ENCODE measurements at regions not wholly inside any gene's neighbourhood (a gene's known extent, or its start where the extent isn't known, plus 50 kb on each side); places are given as distances from the start of the nearest gene placed in this dataset.

DNA sequence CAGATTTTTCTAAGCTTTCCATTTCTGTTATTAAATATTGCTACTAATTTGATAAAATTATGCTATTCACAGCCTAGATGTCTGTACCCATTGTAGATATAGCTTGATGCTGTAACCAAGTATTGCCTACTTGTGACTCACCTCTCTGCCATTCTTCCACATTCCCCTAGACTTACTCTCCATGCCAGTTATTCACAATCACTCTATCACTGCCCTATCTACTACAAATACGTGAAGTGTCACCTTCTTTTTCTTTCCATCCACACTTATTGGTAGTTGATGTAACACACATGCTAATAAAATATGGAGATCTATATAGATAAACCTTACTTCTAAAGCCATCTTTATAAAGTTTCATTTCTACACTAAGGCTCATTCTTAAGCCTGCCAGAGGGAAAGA lies 179.4 kb upstream of the PACRGL start:
- H3K27me3 ChIP-seq (replicated peaks; ENCODE audit: control insufficient read depth, insufficient read depth, low read length) = no peaks in the 10 kb centered on the region
- H3K36me3 ChIP-seq (ENCODE audit: control insufficient read depth, insufficient read depth, low read length) = no peaks in the 10 kb centered on the region
- no peak for DNase-seq (ENCODE audit: extremely low read depth, insufficient read length)
- H3K4me3 ChIP-seq (replicated peaks; ENCODE audit: low read depth, low read length) = no peak overlapping the region
- TF ChIP-seq, protein P1, sequence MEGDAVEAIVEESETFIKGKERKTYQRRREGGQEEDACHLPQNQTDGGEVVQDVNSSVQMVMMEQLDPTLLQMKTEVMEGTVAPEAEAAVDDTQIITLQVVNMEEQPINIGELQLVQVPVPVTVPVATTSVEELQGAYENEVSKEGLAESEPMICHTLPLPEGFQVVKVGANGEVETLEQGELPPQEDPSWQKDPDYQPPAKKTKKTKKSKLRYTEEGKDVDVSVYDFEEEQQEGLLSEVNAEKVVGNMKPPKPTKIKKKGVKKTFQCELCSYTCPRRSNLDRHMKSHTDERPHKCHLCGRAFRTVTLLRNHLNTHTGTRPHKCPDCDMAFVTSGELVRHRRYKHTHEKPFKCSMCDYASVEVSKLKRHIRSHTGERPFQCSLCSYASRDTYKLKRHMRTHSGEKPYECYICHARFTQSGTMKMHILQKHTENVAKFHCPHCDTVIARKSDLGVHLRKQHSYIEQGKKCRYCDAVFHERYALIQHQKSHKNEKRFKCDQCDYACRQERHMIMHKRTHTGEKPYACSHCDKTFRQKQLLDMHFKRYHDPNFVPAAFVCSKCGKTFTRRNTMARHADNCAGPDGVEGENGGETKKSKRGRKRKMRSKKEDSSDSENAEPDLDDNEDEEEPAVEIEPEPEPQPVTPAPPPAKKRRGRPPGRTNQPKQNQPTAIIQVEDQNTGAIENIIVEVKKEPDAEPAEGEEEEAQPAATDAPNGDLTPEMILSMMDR (IDR thresholded peaks at IDR 0.05; ENCODE audit: insufficient read depth, low read length, poor library complexity, severe bottlenecking) = no peak

DNA sequence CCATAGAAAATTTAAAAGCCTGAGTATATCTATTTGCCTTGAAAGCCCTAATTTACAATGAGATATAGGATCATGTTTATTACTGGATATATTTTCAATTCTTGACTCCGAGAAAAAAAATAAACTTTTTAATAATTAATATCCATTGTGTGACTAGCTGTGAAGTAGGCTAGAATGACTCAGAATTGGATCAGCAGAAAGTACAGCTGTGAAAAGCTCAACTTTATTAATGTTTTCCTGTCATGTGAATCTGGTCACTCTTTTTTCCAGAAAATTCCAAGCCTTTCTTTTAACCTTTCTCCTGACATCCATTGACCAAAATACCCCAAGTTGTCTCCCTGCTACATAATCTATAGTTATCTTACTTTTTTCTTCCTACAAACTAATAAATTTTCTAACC lies 171.8 kb upstream of the PACRGL start:
- Histone ChIP-seq H3K36me3 (ENCODE audit: control insufficient read depth, insufficient read depth, low read length) (no peaks in the 10 kb centered on the region), H3K4me3 (replicated peaks; ENCODE audit: low read depth, low read length) (no peak overlapping the region), H3K27me3 (replicated peaks; ENCODE audit: control insufficient read depth, insufficient read depth, low read length) (no peaks in the 10 kb centered on the region)
- TF ChIP-seq, protein P1 (IDR thresholded peaks at IDR 0.05; ENCODE audit: insufficient read depth, low read length, poor library complexity, severe bottlenecking) = no peak
- no peak for DNase-seq (ENCODE audit: extremely low read depth, insufficient read length)

DNA sequence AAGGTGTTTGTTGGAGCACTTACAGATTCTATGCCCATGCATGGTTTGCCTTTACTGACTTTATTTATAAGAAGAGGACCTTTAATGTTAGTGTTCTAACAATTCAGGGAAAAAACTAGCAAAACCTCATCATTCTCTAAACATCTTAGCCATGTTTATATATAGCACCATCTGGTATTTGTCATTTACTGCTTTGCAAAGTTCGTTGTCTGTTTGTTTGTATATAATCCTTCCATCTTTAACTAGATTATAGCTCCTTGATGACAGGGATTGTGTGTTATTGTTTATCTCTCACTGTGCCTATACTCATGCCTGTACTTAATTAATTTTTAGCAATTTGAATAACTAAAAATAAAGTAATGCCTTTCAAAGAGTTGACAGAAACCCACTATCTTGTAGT lies 170.6 kb upstream of the PACRGL start:
- TF ChIP-seq, protein P1 (IDR thresholded peaks at IDR 0.05; ENCODE audit: insufficient read depth, low read length, poor library complexity, severe bottlenecking) = no peak
- no peak for DNase-seq (ENCODE audit: extremely low read depth, insufficient read length)
- no peaks in the 10 kb centered on the region for H3K36me3 ChIP-seq (ENCODE audit: control insufficient read depth, insufficient read depth, low read length)
- no peaks in the 10 kb centered on the region for H3K27me3 ChIP-seq (replicated peaks; ENCODE audit: control insufficient read depth, insufficient read depth, low read length)
- no peak overlapping the region for H3K4me3 ChIP-seq (replicated peaks; ENCODE audit: low read depth, low read length)

DNA sequence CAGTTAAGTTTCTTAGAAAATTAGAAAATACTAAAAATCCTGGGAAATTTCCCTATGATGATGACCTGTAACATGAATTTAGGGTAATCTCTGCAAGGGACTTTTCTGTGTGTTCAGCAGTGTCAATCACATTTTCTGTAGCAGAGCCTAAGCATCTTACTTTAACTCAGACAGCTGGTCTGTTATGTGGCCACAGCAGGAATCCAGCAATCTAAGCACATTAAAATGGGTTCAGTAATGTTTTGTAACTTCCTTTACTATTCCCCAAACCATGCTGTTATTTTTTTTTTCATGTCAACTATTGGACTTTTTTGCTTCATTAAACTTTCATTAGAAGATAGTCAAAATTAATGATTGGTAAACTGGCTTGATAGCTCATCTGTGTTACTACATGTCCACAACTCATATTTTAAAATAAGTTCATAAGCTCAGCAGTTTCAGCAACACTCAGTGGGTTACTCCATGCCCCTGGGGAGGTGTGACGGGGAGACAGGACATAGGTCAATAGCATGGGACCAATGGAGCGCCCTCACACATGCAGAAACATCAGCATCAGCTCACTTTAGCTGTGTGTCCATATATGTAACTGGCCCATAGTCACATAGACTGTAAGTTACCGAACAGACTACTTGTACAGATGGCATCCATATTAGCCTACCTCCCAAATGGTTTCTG lies 168.0 kb upstream of the PACRGL start:
- TF ChIP-seq, protein P1 (IDR thresholded peaks at IDR 0.05; ENCODE audit: insufficient read depth, low read length, poor library complexity, severe bottlenecking) = no peak
- no peak for DNase-seq (ENCODE audit: extremely low read depth, insufficient read length)
- Histone ChIP-seq H3K4me3 (replicated peaks; ENCODE audit: low read depth, low read length) (no peak overlapping the region), H3K36me3 (ENCODE audit: control insufficient read depth, insufficient read depth, low read length) (no peaks in the 10 kb centered on the region), H3K27me3 (replicated peaks; ENCODE audit: control insufficient read depth, insufficient read depth, low read length) (no peaks in the 10 kb centered on the region)

DNA sequence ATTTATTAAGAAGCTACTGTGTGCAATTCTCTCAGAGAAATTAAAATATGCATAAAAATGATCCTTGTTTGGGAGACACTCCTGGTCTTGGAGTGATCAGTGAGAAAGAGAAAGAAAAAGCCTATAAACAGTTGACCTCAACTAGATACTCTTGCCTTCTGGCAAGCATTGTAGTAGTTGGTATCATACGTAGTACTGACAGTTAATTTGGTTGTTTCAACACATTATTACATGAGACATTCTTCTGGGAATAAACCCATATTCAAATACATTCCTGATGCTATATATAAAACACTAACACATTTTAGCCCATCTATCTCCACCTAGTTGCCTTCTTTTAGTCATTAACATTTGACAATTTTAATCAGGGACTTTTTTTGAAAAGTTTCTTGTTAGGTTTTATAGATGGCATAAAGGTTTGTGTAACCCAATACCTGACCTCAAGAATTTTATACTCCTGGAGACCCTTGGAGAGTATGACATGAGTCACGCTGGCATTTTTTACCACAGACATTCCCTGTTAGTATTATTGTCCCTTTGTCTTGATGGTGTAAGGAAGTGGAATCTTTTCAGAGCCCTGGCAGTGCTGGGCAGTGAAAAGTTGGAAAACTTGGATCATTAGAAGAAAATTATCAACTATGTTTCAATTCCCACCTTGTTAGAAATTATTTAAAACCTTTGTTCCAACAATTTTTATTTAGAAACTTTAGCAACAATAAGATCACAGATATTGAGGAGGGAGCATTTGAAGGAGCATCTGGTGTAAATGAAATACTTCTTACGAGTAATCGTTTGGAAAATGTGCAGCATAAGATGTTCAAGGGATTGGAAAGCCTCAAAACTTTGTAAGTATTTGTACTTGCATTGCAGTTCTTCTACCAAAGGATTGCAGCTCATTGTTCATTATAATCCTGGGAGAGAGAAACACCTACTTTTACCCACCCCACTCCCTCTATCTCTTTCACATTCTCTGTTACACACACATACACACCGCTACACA lies 167.1 kb upstream of the PACRGL start:
- Histone ChIP-seq H3K36me3 (ENCODE audit: control insufficient read depth, insufficient read depth, low read length) (no peaks in the 10 kb centered on the region), H3K4me3 (replicated peaks; ENCODE audit: low read depth, low read length) (no peak overlapping the region), H3K27me3 (replicated peaks; ENCODE audit: control insufficient read depth, insufficient read depth, low read length) (no peaks in the 10 kb centered on the region)
- no peak for DNase-seq (ENCODE audit: extremely low read depth, insufficient read length)
- TF ChIP-seq, protein P1 (IDR thresholded peaks at IDR 0.05; ENCODE audit: insufficient read depth, low read length, poor library complexity, severe bottlenecking) = no peak

Data from GM06990 (cell line).